Stimulated activated CD8-positive, alpha-beta memory T cell treated with anti-CD3 and anti-CD28 coated beads, Interleukin-15, amount 100 ng/mL, for 4 hours (primary cell): ENCODE measurements at regions not wholly inside any gene's neighbourhood (a gene's known extent, or its start where the extent isn't known, plus 50 kb on each side); places are given as distances from the start of the nearest gene placed in this dataset.

Source experiments
- DNase-seq, 2 donors: peaks; one replicate each; pipeline ENCODE4 v3.0.0-alpha.2; 2020; ENCODE audit warnings: low read depth in 2 of 2

DNA sequence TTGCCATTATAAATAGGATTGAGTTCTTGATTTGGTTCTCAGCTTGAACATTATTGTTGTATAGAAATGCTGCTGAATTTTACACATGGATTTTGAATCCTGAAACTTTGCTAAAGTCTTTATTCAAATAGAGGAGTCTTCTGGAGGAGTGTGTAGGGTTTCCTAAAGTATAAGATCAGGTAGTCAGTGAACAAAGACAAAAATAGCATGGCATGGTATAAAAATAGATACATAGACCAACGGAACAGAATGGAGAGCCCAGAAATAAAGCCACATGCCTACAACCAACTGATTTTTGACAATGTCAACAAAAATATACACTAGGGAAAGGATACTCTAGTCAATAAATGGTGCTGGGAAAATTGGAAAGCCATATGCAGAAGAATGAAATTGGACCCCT, 740.1 kb downstream of the QKI start:
- DNase-seq = no peak

DNA sequence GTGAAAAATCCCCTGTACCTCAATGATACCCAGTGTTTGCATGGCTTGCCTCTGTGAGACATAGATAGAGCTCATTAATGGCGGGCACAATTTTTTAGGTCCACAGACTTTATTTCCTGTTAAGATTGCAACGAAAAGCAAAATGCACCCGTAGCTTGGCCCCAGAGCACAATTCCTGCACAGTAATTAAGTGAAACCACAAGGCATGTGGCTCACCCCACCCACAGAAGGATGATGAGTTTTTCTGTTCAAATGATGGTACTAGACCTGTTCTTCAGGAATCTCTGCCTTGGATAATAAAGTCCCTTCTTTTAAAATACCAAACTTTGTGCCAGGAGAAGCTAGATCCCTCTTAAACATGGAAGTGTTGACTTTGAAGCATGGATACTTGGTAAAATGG, 738.1 kb downstream of the QKI start:
- DNase-seq = no peak

DNA sequence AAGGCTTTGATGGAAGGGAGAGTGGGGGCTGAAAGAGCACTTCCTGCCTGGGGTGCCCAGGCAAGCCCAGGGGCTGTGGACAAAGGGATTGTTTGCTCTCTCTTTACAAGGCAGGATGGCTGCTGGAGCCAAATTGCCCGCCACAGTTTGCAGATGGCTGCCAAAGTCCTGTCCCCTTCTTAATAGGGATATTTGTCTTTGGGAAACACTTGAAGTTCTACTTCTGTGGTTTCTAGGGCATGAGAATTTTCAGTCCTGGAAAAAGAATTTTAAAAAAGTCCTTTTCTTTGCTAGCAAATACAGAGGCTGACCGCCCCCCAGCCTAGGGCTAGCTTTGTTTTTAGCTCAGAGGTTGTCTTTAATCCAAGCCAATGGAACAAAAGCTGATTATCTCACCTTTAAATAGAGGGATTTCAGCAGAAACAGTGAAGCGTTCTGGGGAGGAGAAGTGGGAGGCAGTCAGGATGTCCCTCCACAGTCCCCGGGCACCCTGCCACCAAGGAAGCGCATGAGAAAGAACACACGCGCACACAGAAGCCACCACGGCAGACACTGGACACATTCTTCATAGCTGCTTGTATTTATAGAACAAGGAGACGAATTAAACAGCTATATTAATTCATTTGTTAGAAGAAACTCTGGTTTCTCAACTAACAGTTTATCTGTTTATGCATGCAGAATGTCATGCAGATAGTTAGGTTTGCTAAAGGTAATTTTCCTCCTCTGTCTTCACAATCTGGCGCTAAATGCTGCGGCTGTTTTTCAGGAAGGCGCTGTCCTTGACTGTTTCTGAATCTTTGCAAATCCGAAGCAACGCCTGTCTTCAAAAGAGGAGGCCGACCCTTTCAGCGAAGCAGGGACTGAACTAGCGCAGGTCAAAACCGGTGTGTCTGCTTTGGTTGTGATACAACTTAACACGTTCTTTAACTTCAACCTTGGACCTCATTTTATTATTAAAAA, 736.9 kb downstream of the QKI start:
- DNase-seq = no peak

- DNase-seq = no peak
Observed at GRCh38 chr6:164150232-164150631, 735.7 kb downstream of the QKI start.

DNA sequence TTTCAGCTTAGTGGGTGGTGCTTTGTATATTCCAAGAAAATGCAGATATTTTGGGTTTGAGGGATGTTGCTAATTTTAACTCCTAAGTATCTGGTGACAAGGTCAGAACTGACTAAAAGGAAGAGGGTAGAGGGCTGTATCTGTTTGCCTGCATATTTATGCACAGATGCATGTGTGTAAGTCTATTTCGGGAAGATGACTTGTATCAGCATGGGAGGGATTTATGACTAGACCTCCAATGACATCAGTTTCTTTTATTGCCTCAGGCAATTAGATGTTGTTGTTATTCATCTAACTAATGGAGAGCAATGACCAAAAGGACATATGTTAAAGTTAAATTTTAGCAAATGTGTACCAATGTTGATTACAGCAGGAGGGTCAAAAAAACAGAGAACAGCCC, 734.3 kb downstream of the QKI start:
- no peak for DNase-seq

DNA sequence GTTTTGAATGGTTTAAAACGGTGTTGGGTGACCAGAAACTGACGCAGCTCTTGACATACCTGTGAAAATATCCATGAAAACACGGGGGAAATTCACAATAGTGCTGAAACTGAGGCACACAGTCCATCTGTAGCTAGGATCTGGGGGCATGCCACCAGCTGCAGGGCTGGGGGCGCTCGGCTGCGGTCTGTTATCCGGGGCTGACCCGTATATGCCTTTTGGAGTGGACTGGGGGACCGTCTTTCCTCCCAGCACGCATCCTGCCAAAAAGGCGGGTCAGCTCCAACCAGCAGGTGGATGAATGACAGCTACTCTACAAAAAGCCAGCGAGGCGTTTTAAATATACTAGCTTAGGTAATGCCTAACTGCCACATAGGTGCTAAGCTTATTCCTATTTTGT, 729.8 kb downstream of the QKI start:
- no peak for DNase-seq

DNA sequence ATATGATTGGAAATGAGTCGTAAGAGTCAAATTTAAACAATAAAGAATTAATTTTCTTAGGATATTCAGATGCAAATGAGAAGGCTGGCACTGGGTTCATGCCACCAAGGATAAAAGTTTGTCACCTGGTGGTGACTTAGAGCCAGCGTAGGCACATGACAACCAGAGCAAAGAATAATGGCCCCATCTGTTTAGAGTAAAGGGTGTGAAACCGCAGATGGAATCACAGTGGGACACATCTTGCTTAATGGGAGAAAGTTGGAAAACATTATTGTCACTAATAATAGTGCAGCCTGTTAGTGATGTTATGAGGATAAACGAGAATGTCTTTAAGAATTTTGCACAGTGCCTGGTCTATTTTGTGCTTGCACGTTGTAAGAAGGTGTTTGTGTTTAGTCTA, 727.8 kb downstream of the QKI start:
- no peak for DNase-seq

GRCh38 chr6:164135511-164136132, 721.1 kb downstream of the QKI start:
- DNase-seq = no peak

- DNase-seq = no peak
Observed at GRCh38 chr6:164133095-164133494, 718.6 kb downstream of the QKI start.

- no peak for DNase-seq
Observed at GRCh38 chr6:164130585-164130984, 716.1 kb downstream of the QKI start.

- no peak for DNase-seq
Observed at GRCh38 chr6:164130151-164130550, 715.6 kb downstream of the QKI start.

DNA sequence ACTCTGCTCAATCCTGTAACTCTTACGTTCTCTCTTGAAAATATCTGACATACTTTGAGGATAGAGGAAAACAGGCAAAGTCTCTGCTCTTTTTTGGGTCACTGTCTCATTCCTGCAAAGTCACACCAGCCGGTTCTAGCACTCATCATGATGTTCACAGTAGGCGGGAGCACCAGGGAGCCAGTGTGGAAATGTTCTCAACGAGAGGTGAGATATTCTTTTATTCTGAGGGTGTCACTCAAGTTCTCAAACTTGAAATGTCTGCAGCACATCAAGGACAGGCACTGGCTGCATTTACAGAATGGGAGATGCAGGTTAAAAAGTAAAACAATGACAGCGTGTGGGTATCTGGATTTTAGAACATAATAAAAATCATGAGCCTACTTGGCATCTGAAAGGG, 714.7 kb downstream of the QKI start:
- DNase-seq = no peak

GRCh38 chr6:164128101-164128500, 713.6 kb downstream of the QKI start:
- DNase-seq = no peak

- DNase-seq = no peak
Observed at GRCh38 chr6:164124986-164125385, 710.5 kb downstream of the QKI start.

DNA sequence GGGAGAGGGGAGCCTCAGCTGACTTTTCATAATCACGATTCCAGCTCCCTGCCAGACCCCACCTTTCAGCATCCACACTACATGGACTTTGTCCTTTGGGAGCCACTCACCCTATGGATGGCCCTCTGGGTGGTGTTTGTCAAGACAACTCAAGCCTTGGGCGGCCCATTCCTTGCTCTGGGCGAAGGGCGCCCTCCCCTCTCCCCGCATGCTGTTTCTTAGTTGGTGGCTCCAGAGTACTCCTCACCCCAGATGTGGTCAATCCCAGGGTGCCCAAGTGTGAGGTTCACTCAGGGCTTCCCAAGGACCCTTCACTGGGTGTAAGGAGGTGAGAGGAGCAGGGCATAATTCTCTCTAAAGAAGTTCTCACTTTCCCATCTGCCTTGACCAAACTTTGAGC, 710.0 kb downstream of the QKI start:
- no peak for DNase-seq

- DNase-seq = no peak
Observed at GRCh38 chr6:164122109-164122508, 707.6 kb downstream of the QKI start.

DNA sequence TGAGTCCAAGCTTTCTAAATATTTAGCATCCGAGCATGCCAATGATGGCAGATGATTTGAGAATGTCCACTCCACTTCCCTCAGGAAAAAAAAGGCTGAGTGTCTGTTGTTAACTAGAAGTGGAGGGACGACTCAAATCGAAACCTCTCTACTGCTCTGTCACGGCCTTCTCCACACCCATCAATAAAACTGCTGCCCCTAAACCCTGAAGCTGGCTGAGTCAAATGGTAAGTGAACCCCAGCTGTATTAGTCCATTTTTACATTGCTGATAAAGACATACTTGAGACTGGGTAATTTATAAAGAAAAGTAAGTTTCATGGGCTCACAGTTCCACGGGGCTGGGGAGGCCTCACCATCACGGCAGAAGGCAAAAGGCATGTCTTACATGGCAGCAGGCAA, 707.0 kb downstream of the QKI start:
- no peak for DNase-seq

DNA sequence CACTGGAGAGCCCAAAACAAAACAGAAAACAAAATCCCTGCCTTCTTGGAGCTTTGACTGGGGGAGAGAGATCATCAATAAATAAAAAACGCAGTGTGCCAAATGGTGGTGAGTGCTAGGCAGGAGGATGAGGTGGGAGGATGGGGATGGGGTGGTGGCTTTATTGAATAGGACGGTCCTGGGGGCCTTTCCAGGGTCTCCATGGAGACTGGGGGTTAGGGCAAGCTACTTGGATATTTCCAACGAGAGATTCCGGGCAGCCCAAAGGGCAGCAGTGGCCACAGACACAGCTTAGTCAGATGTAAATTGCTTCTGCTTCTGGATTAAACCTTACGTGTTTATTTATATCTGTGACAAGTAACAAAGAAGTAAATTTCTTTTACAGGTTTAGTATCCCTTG, 700.1 kb downstream of the QKI start:
- no peak for DNase-seq

GRCh38 chr6:164114051-164114450, 699.5 kb downstream of the QKI start:
- no peak for DNase-seq

DNA sequence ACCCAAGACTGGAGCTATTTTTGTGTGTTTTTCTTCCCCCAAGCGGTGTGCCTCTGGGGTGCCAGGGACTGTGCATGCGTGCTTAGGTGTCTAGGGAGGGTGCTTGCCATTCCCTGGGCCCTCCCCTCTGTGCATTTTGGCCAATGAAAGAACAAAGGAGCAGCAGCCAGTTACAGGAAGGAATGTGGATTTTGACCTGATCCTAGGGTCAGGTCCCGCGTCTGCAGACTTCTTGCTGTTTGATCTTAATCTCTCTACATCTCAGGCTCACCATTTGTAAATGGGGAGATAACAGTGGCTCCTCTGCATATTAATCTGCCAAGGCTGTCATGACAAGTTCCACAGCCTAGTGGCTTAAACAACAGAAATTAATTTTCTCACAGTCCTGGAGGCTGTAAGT, 699.1 kb downstream of the QKI start:
- DNase-seq = no peak

DNA sequence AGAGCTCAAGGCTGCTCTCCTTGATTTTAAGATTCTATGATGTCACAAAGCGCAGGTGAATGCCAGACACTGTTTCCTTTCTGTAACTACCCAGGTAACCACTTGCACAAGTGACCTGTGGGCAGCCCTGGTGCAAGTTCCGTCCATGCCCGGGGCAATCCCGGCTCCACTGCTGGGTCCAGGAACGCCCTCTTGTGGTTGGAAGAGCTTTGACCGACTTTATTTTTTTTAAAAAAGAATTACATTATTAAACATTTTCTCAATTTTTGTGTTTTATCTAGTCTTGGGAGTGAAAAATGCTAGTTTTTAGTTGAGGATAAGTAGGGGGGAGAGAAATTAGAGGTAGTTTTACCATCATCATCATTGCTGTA, 695.2 kb downstream of the QKI start:
- no peak for DNase-seq

- no peak for DNase-seq
Observed at GRCh38 chr6:164108869-164109769, 694.6 kb downstream of the QKI start.
